Colonic mucosa (tissue), 4 donors: ENCODE measurements at regions not wholly inside any gene's neighbourhood (a gene's known extent, or its start where the extent isn't known, plus 50 kb on each side); places are given as distances from the start of the nearest gene placed in this dataset.

ENCODE experiments used
- DNase-seq: peaks from one replicate; pipeline ENCODE4 v3.0.0-alpha.2; 2020
- H3K27ac ChIP-seq: fragments of 200-600 bp; one replicate; pipeline ENCODE4 v1.8.0; 2021
- H3K27me3 ChIP-seq: fragments of 200-600 bp; one replicate; pipeline ENCODE4 v1.8.0; 2021
- H3K36me3 ChIP-seq: fragments of 200-600 bp; one replicate; pipeline ENCODE4 v1.8.0; 2021
- H3K4me1 ChIP-seq: fragments of 200-600 bp; one replicate; pipeline ENCODE4 v1.8.0; 2021; ENCODE audit warnings: mild to moderate bottlenecking
- H3K4me3 ChIP-seq: fragments of 200-600 bp; one replicate; pipeline ENCODE4 v1.8.0; 2021
- H3K9ac ChIP-seq, 2 donors: one replicate each; pipeline ENCODE4 v1.7.0; 2013; ENCODE audit warnings: control low read depth in 2 of 2, low read depth in 2 of 2, low read length in 2 of 2
- H3K9me3 ChIP-seq: fragments of 200-600 bp; one replicate; pipeline ENCODE4 v1.8.0; 2021
- CTCF ChIP-seq: fragments of 200-600 bp; IDR thresholded peaks from one replicate; pipeline ENCODE4 v1.8.0; 2022; ENCODE audit warnings: antibody characterized with exemption, mild to moderate bottlenecking
- intact Hi-C: fragments of 100-400 bp; cut with DNase I; formaldehyde crosslinking; loops from one replicate; pipeline ENCODE4 v1.14.1; 2022
- donor health status: healthy.
- donor health status: DM: no; HTN: no; CAD: no.
- donor health status: DM: no; HTN: no; CAD: no.

GRCh38 chr1:103953386-103953785 lies 203.7 kb downstream of the AMY1C start:
- no peak for TF ChIP-seq CTCF
- Histone ChIP-seq H3K9ac (no peak overlapping the region), H3K36me3 (no peaks in the 10 kb centered on the region), H3K4me1 (no peaks in the 10 kb centered on the region), H3K27me3 (no peaks in the 10 kb centered on the region), H3K27ac (no peak overlapping the region), H3K4me3 (no peak overlapping the region), H3K9me3 (no peaks in the 10 kb centered on the region)
- intact Hi-C loops, result no loop called here
- no peak for DNase-seq

- DNase-seq, result no peak
- Histone ChIP-seq H3K9ac (no peak overlapping the region), H3K27ac (no peak overlapping the region), H3K9me3 (no peaks in the 10 kb centered on the region), H3K4me3 (no peak overlapping the region), H3K4me1 (no peaks in the 10 kb centered on the region), H3K36me3 (no peaks in the 10 kb centered on the region), H3K27me3 (no peaks in the 10 kb centered on the region)
- no peak for TF ChIP-seq CTCF
- intact Hi-C loops, result no loop called here
These were observed 209.0 kb downstream of the AMY1C start for GRCh38 chr1:103958699-103959098.

GRCh38 chr1:103959565-103959964 lies 209.9 kb downstream of the AMY1C start:
- no peaks in the 10 kb centered on the region for H3K27me3 ChIP-seq
- H3K27ac ChIP-seq, result no peak overlapping the region
- no peaks in the 10 kb centered on the region for H3K9me3 ChIP-seq
- no peak overlapping the region for H3K4me3 ChIP-seq
- DNase-seq, result no peak
- no peaks in the 10 kb centered on the region for H3K4me1 ChIP-seq
- TF ChIP-seq CTCF, result no peak
- intact Hi-C loops, result no loop called here
- H3K36me3 ChIP-seq, result no peaks in the 10 kb centered on the region
- no peak overlapping the region for H3K9ac ChIP-seq

GRCh38 chr1:103960045-103960444 lies 210.3 kb downstream of the AMY1C start:
- Histone ChIP-seq H3K36me3 (no peaks in the 10 kb centered on the region), H3K4me3 (no peak overlapping the region), H3K27me3 (no peaks in the 10 kb centered on the region), H3K9me3 (no peaks in the 10 kb centered on the region), H3K27ac (no peak overlapping the region), H3K9ac (no peak overlapping the region), H3K4me1 (no peaks in the 10 kb centered on the region)
- no peak for DNase-seq
- no peak for TF ChIP-seq CTCF
- intact Hi-C loops, result no loop called here

GRCh38 chr1:103960710-103961109 lies 211.0 kb downstream of the AMY1C start:
- intact Hi-C loops, result no loop called here

More at GRCh38 chr1:103960710-103961109, 211.0 kb downstream of the AMY1C start:
- no peak for TF ChIP-seq CTCF
- Histone ChIP-seq H3K36me3 (no peaks in the 10 kb centered on the region), H3K4me1 (no peaks in the 10 kb centered on the region), H3K9me3 (no peaks in the 10 kb centered on the region), H3K4me3 (no peak overlapping the region), H3K27me3 (no peaks in the 10 kb centered on the region), H3K27ac (no peak overlapping the region), H3K9ac (no peak overlapping the region)
- no peak for DNase-seq
